Endothelial cell of umbilical vein (primary cell): ENCODE measurements at regions not wholly inside any gene's neighbourhood (a gene's known extent, or its start where the extent isn't known, plus 50 kb on each side); places are given as distances from the start of the nearest gene placed in this dataset.

Source experiments
- BruUV-seq: library from RNA; stranded (reverse); fragments of 400-500 nt; replicated peaks from 2 replicates; lab custom pipeline; 2021; lab: Mats Ljungman, UMichigan
- CTCF ChIA-PET: fragments of 300-600, 350-600 bp; sonication (Branson Sonifier 250); formaldehyde crosslinking; loops from one replicate; lab custom pipeline; 2021; ENCODE audit warnings: antibody characterized with exemption, inconsistent platforms; lab: Charles Lee
- POLR2A ChIA-PET: fragments of 300-600, 350-600 bp; sonication (Branson Sonifier 250); formaldehyde crosslinking; loops from one replicate; lab custom pipeline; 2021; ENCODE audit warnings: antibody characterized with exemption, inconsistent platforms; lab: Charles Lee
- DNase-seq: peaks from one replicate; pipeline ENCODE4 v3.0.0-alpha.2; 2011; ENCODE audit warnings: low read depth, low spot score
- FAIRE-seq: peaks from 2 replicates; lab custom pipeline; 2011; peaks lifted over from hg19 to GRCh38; lab: Jason Lieb, UNC
- H2AFZ ChIP-seq: 2 replicates; pipeline ENCODE4 v1.6.0; 2012; ENCODE audit warnings: low read depth, low read length, control low read depth, inconsistent platforms
- H3K27ac ChIP-seq: 2 replicates; pipeline ENCODE4 v1.5.1; 2011; ENCODE audit warnings: low read depth, mild to moderate bottlenecking, control low read depth, low read length, moderate library complexity; ENCODE audit not compliant: insufficient read depth
- H3K27me3 ChIP-seq, 2 experiments: 2 replicates each; pipeline versions ENCODE4 v1.6.0 to v1.6.1; 2011; ENCODE audit warnings: low read length in 2 of 2, mixed read lengths in 1 of 2; ENCODE audit not compliant: control insufficient read depth in 2 of 2, insufficient read depth in 2 of 2
- H3K36me3 ChIP-seq, 2 experiments: 2 replicates in 1 of 2; 3 replicates in 1 of 2; pipeline ENCODE4 v1.5.1; 2011; ENCODE audit warnings: low read length in 2 of 2, mild to moderate bottlenecking in 1 of 2, moderate library complexity in 1 of 2; ENCODE audit not compliant: control insufficient read depth in 2 of 2, insufficient read depth in 2 of 2; ENCODE audit errors: extremely low read depth in 1 of 2
- H3K4me1 ChIP-seq: 3 replicates; pipeline ENCODE4 v1.5.1; 2011; ENCODE audit warnings: mild to moderate bottlenecking, low read length; ENCODE audit not compliant: control insufficient read depth, insufficient read depth; ENCODE audit errors: extremely low read depth
- H3K4me2 ChIP-seq: 2 replicates; pipeline ENCODE4 v1.6.1; 2011; ENCODE audit warnings: low read length, control low read depth, mixed read lengths; ENCODE audit not compliant: insufficient read depth
- H3K4me3 ChIP-seq, 3 experiments: fragments of 200-600 bp in 1 of 3; sonication (generic), shearing (Covaris generic) in 1 of 3; replicated peaks in 1 of 3; 2 replicates each; pipeline ENCODE4 v1.5.1; 2011 to 2016; ENCODE audit warnings: control low read depth in 3 of 3, low read length in 3 of 3, mild to moderate bottlenecking in 2 of 3, inconsistent platforms in 1 of 3, low read depth in 1 of 3, moderate library complexity in 1 of 3; ENCODE audit not compliant: insufficient read depth in 1 of 3
- H3K79me2 ChIP-seq: 2 replicates; pipeline ENCODE4 v1.6.0; 2012; ENCODE audit warnings: low read length, inconsistent platforms; ENCODE audit not compliant: control insufficient read depth, insufficient read depth
- H3K9ac ChIP-seq: replicated peaks from 2 replicates; pipeline ENCODE3; 2011; ENCODE audit warnings: low read length, control low read depth; ENCODE audit not compliant: insufficient read depth; ENCODE audit errors: extremely low read depth
- H3K9me1 ChIP-seq: replicated peaks from 3 replicates; pipeline ENCODE4 v1.6.0; 2011; ENCODE audit warnings: mild to moderate bottlenecking, low read length; ENCODE audit not compliant: control insufficient read depth, insufficient read depth; ENCODE audit errors: extremely low read depth
- H3K9me3 ChIP-seq: replicated peaks from 2 replicates; pipeline ENCODE4 v1.5.1; 2012; ENCODE audit warnings: low read length, inconsistent platforms; ENCODE audit not compliant: control insufficient read depth, insufficient read depth
- H4K20me1 ChIP-seq: replicated peaks from 2 replicates; pipeline ENCODE3; 2011; ENCODE audit warnings: mild to moderate bottlenecking, low read length; ENCODE audit not compliant: control insufficient read depth, insufficient read depth; ENCODE audit errors: extremely low read depth
- CTCF ChIP-seq, 2 donors: IDR thresholded peaks; 1 replicate in 1 of 2; 2 replicates in 1 of 2; pipeline ENCODE4 v1.5.1; 2011; ENCODE audit warnings: low read length in 2 of 2, mild to moderate bottlenecking in 2 of 2, moderate library complexity in 2 of 2, control low read depth in 1 of 2, inconsistent platforms in 1 of 2, low read depth in 1 of 2; ENCODE audit not compliant: insufficient read depth in 1 of 2; ENCODE audit errors: extremely low read depth in 1 of 2
- EZH2 ChIP-seq: IDR thresholded peaks from 2 replicates; pipeline ENCODE4 v1.6.1; 2012; ENCODE audit warnings: borderline replicate concordance, low read depth, mild to moderate bottlenecking, moderate library complexity, low read length, inconsistent platforms; ENCODE audit not compliant: severe bottlenecking
- FOS ChIP-seq: IDR thresholded peaks from 2 replicates; pipeline ENCODE4 v1.6.1; 2011; ENCODE audit warnings: mild to moderate bottlenecking, low read length, moderate library complexity, borderline replicate concordance; ENCODE audit not compliant: insufficient read depth
- GATA2 ChIP-seq: IDR thresholded peaks from 2 replicates; pipeline ENCODE4 v1.7.0; 2011; ENCODE audit warnings: low read depth, mild to moderate bottlenecking, moderate library complexity, mixed read lengths, low read length; ENCODE audit not compliant: insufficient read length, insufficient read depth
- JUN ChIP-seq: IDR thresholded peaks from 2 replicates; pipeline ENCODE4 v1.6.1; 2011; ENCODE audit warnings: borderline replicate concordance, low read depth; ENCODE audit not compliant: insufficient read length, insufficient read depth
- MAX ChIP-seq: IDR thresholded peaks from 2 replicates; pipeline ENCODE4 v1.6.1; 2011; ENCODE audit not compliant: insufficient read depth, insufficient read length
- MYC ChIP-seq: IDR thresholded peaks from one replicate; pipeline ENCODE4 v1.6.1; 2011; ENCODE audit warnings: mild to moderate bottlenecking, low read depth, low read length
- POLR2A ChIP-seq: IDR thresholded peaks from 2 replicates; pipeline ENCODE4 v1.6.1; 2012; ENCODE audit warnings: low read depth, mild to moderate bottlenecking, control low read depth, low read length
- POLR2AphosphoS5 ChIP-seq: IDR thresholded peaks from 2 replicates; pipeline ENCODE4 v1.6.1; 2012; ENCODE audit warnings: low read depth, mild to moderate bottlenecking, control low read depth, low read length, moderate library complexity; ENCODE audit not compliant: insufficient read depth
- dilution Hi-C: fragments of 300-500 bp; cut with MboI; formaldehyde crosslinking; loops from one replicate; pipeline ENCODE4 v1.15.0; 2019; ENCODE audit warnings: low sequenced_read_pairs; ENCODE audit not compliant: extremely low pct_ligation_motif_present
- intact Hi-C: fragments of 100-400 bp; cut with micrococcal nuclease; formaldehyde crosslinking; loops from one replicate; pipeline ENCODE4 v1.10.0; 2022

- no peaks in the 10 kb centered on the region for H3K9me1 ChIP-seq
- DNase-seq: peak; percentile 4
- intact Hi-C loops: no loop called here
These were observed 144.1 kb upstream of the CTTNBP2NL start for GRCh38 chr1:112251766-112252506.

GRCh38 chr1:112253366-112253765 is 142.6 kb upstream of the CTTNBP2NL start:
- dilution Hi-C loops (no loop called here), intact Hi-C loops (no loop called here)
- no peak for FAIRE-seq
- Histone ChIP-seq H4K20me1 (no peaks in the 10 kb centered on the region), H3K4me1 (no peaks in the 10 kb centered on the region), H3K79me2 (no peaks in the 10 kb centered on the region), H3K4me2 (no peak overlapping the region), H3K36me3 (no peaks in the 10 kb centered on the region), H3K27ac (no peak overlapping the region), H3K9ac (no peak overlapping the region), H3K4me3 (no peak overlapping the region), H2AFZ (no peak overlapping the region), H3K9me1 (no peaks in the 10 kb centered on the region), H3K9me3 (no peaks in the 10 kb centered on the region), H3K27me3 (no peaks in the 10 kb centered on the region)
- BruUV-seq: no TSS peak
- POLR2A ChIA-PET: no interaction called here
- DNase-seq: no peak
- CTCF ChIA-PET: interaction anchor here (1.6 kb wide), 1 partner anchor 45 kb away, joined by 5 read pairs; no protein-coding TSS in a partner anchor
- TF ChIP-seq POLR2A (no peak), GATA2 (no peak), MAX (no peak), CTCF (IDR thresholded peaks at IDR 0.05; ENCODE audit: extremely low read depth in 1 of 2, insufficient read depth in 1 of 2, low read depth in 1 of 2, low read length in 2 of 2) (no peak), MYC (no peak), FOS (no peak), JUN (no peak), POLR2AphosphoS5 (no peak), EZH2 (no peak)

More at GRCh38 chr1:112251766-112252506, 144.1 kb upstream of the CTTNBP2NL start:
- ChIA-PET POLR2A (no interaction called here), CTCF (no interaction called here)
- no peak for FAIRE-seq
- H3K27ac ChIP-seq: no peak overlapping the region
- no peak overlapping the region for H3K4me2 ChIP-seq
- dilution Hi-C loops: no loop called here
- peak; percentile 50 for TF ChIP-seq FOS
- no peak for TF ChIP-seq GATA2
- H2AFZ ChIP-seq: no peak overlapping the region
- no peaks in the 10 kb centered on the region for H3K9me3 ChIP-seq
- no peaks in the 10 kb centered on the region for H3K36me3 ChIP-seq
- H3K9ac ChIP-seq: no peak overlapping the region
- no peaks in the 10 kb centered on the region for H3K27me3 ChIP-seq
- no TSS peak for BruUV-seq
- no peak overlapping the region for H3K4me3 ChIP-seq
- no peaks in the 10 kb centered on the region for H3K79me2 ChIP-seq
- H4K20me1 ChIP-seq: no peaks in the 10 kb centered on the region
- no peaks in the 10 kb centered on the region for H3K4me1 ChIP-seq
